Endothelial cell of umbilical vein (primary cell): ENCODE measurements at regions not wholly inside any gene's neighbourhood (a gene's known extent, or its start where the extent isn't known, plus 50 kb on each side); places are given as distances from the start of the nearest gene placed in this dataset.

Experiments used
- BruUV-seq: library from RNA; stranded (reverse); fragments of 400-500 nt; replicated peaks from 2 replicates; lab custom pipeline; 2021; lab: Mats Ljungman, UMichigan
- CTCF ChIA-PET: fragments of 300-600, 350-600 bp; sonication (Branson Sonifier 250); formaldehyde crosslinking; loops from one replicate; lab custom pipeline; 2021; ENCODE audit warnings: antibody characterized with exemption, inconsistent platforms; lab: Charles Lee
- POLR2A ChIA-PET: fragments of 300-600, 350-600 bp; sonication (Branson Sonifier 250); formaldehyde crosslinking; loops from one replicate; lab custom pipeline; 2021; ENCODE audit warnings: antibody characterized with exemption, inconsistent platforms; lab: Charles Lee
- DNase-seq: peaks from one replicate; pipeline ENCODE4 v3.0.0-alpha.2; 2011; ENCODE audit warnings: low read depth, low spot score
- FAIRE-seq: peaks from 2 replicates; lab custom pipeline; 2011; peaks lifted over from hg19 to GRCh38; lab: Jason Lieb, UNC
- H2AFZ ChIP-seq: 2 replicates; pipeline ENCODE4 v1.6.0; 2012; ENCODE audit warnings: low read depth, low read length, control low read depth, inconsistent platforms
- H3K27ac ChIP-seq: 2 replicates; pipeline ENCODE4 v1.5.1; 2011; ENCODE audit warnings: low read depth, mild to moderate bottlenecking, control low read depth, low read length, moderate library complexity; ENCODE audit not compliant: insufficient read depth
- H3K27me3 ChIP-seq, 2 experiments: 2 replicates each; pipeline versions ENCODE4 v1.6.0 to v1.6.1; 2011; ENCODE audit warnings: low read length in 2 of 2, mixed read lengths in 1 of 2; ENCODE audit not compliant: control insufficient read depth in 2 of 2, insufficient read depth in 2 of 2
- H3K36me3 ChIP-seq, 2 experiments: 2 replicates in 1 of 2; 3 replicates in 1 of 2; pipeline ENCODE4 v1.5.1; 2011; ENCODE audit warnings: low read length in 2 of 2, mild to moderate bottlenecking in 1 of 2, moderate library complexity in 1 of 2; ENCODE audit not compliant: control insufficient read depth in 2 of 2, insufficient read depth in 2 of 2; ENCODE audit errors: extremely low read depth in 1 of 2
- H3K4me1 ChIP-seq: 3 replicates; pipeline ENCODE4 v1.5.1; 2011; ENCODE audit warnings: mild to moderate bottlenecking, low read length; ENCODE audit not compliant: control insufficient read depth, insufficient read depth; ENCODE audit errors: extremely low read depth
- H3K4me2 ChIP-seq: 2 replicates; pipeline ENCODE4 v1.6.1; 2011; ENCODE audit warnings: low read length, control low read depth, mixed read lengths; ENCODE audit not compliant: insufficient read depth
- H3K4me3 ChIP-seq, 3 experiments: fragments of 200-600 bp in 1 of 3; sonication (generic), shearing (Covaris generic) in 1 of 3; replicated peaks in 1 of 3; 2 replicates each; pipeline ENCODE4 v1.5.1; 2011 to 2016; ENCODE audit warnings: control low read depth in 3 of 3, low read length in 3 of 3, mild to moderate bottlenecking in 2 of 3, inconsistent platforms in 1 of 3, low read depth in 1 of 3, moderate library complexity in 1 of 3; ENCODE audit not compliant: insufficient read depth in 1 of 3
- H3K79me2 ChIP-seq: 2 replicates; pipeline ENCODE4 v1.6.0; 2012; ENCODE audit warnings: low read length, inconsistent platforms; ENCODE audit not compliant: control insufficient read depth, insufficient read depth
- H3K9ac ChIP-seq: replicated peaks from 2 replicates; pipeline ENCODE3; 2011; ENCODE audit warnings: low read length, control low read depth; ENCODE audit not compliant: insufficient read depth; ENCODE audit errors: extremely low read depth
- H3K9me1 ChIP-seq: replicated peaks from 3 replicates; pipeline ENCODE4 v1.6.0; 2011; ENCODE audit warnings: mild to moderate bottlenecking, low read length; ENCODE audit not compliant: control insufficient read depth, insufficient read depth; ENCODE audit errors: extremely low read depth
- H3K9me3 ChIP-seq: replicated peaks from 2 replicates; pipeline ENCODE4 v1.5.1; 2012; ENCODE audit warnings: low read length, inconsistent platforms; ENCODE audit not compliant: control insufficient read depth, insufficient read depth
- H4K20me1 ChIP-seq: replicated peaks from 2 replicates; pipeline ENCODE3; 2011; ENCODE audit warnings: mild to moderate bottlenecking, low read length; ENCODE audit not compliant: control insufficient read depth, insufficient read depth; ENCODE audit errors: extremely low read depth
- CTCF ChIP-seq, 2 donors: IDR thresholded peaks; 1 replicate in 1 of 2; 2 replicates in 1 of 2; pipeline ENCODE4 v1.5.1; 2011; ENCODE audit warnings: low read length in 2 of 2, mild to moderate bottlenecking in 2 of 2, moderate library complexity in 2 of 2, control low read depth in 1 of 2, inconsistent platforms in 1 of 2, low read depth in 1 of 2; ENCODE audit not compliant: insufficient read depth in 1 of 2; ENCODE audit errors: extremely low read depth in 1 of 2
- EZH2 ChIP-seq: IDR thresholded peaks from 2 replicates; pipeline ENCODE4 v1.6.1; 2012; ENCODE audit warnings: borderline replicate concordance, low read depth, mild to moderate bottlenecking, moderate library complexity, low read length, inconsistent platforms; ENCODE audit not compliant: severe bottlenecking
- FOS ChIP-seq: IDR thresholded peaks from 2 replicates; pipeline ENCODE4 v1.6.1; 2011; ENCODE audit warnings: mild to moderate bottlenecking, low read length, moderate library complexity, borderline replicate concordance; ENCODE audit not compliant: insufficient read depth
- GATA2 ChIP-seq: IDR thresholded peaks from 2 replicates; pipeline ENCODE4 v1.7.0; 2011; ENCODE audit warnings: low read depth, mild to moderate bottlenecking, moderate library complexity, mixed read lengths, low read length; ENCODE audit not compliant: insufficient read length, insufficient read depth
- JUN ChIP-seq: IDR thresholded peaks from 2 replicates; pipeline ENCODE4 v1.6.1; 2011; ENCODE audit warnings: borderline replicate concordance, low read depth; ENCODE audit not compliant: insufficient read length, insufficient read depth
- MAX ChIP-seq: IDR thresholded peaks from 2 replicates; pipeline ENCODE4 v1.6.1; 2011; ENCODE audit not compliant: insufficient read depth, insufficient read length
- MYC ChIP-seq: IDR thresholded peaks from one replicate; pipeline ENCODE4 v1.6.1; 2011; ENCODE audit warnings: mild to moderate bottlenecking, low read depth, low read length
- POLR2A ChIP-seq: IDR thresholded peaks from 2 replicates; pipeline ENCODE4 v1.6.1; 2012; ENCODE audit warnings: low read depth, mild to moderate bottlenecking, control low read depth, low read length
- POLR2AphosphoS5 ChIP-seq: IDR thresholded peaks from 2 replicates; pipeline ENCODE4 v1.6.1; 2012; ENCODE audit warnings: low read depth, mild to moderate bottlenecking, control low read depth, low read length, moderate library complexity; ENCODE audit not compliant: insufficient read depth
- dilution Hi-C: fragments of 300-500 bp; cut with MboI; formaldehyde crosslinking; loops from one replicate; pipeline ENCODE4 v1.15.0; 2019; ENCODE audit warnings: low sequenced_read_pairs; ENCODE audit not compliant: extremely low pct_ligation_motif_present
- intact Hi-C: fragments of 100-400 bp; cut with micrococcal nuclease; formaldehyde crosslinking; loops from one replicate; pipeline ENCODE4 v1.10.0; 2022

- CTCF ChIA-PET, result no interaction called here
- no peak for DNase-seq
- FAIRE-seq, result no peak
Measured at GRCh38 chr17:68711858-68712257, 110.7 kb upstream of the FAM20A start.

More at GRCh38 chr17:68711858-68712257, 110.7 kb upstream of the FAM20A start:
- BruUV-seq, result no TSS peak
- dilution Hi-C loops, result no loop called here
- Histone ChIP-seq H2AFZ (no peak overlapping the region), H3K4me1 (no peaks in the 10 kb centered on the region), H4K20me1 (no peaks in the 10 kb centered on the region), H3K9me3 (no peaks in the 10 kb centered on the region), H3K79me2 (no peaks in the 10 kb centered on the region), H3K9me1 (no peaks in the 10 kb centered on the region), H3K4me3 (no peak overlapping the region), H3K4me2 (no peak overlapping the region), H3K27me3 (peaks cover 0 to 3% of the 10 kb centered on the region in 2 experiments), H3K36me3 (no peaks in the 10 kb centered on the region), H3K9ac (no peak overlapping the region), H3K27ac (no peak overlapping the region)
- no peak for TF ChIP-seq GATA2
- no peak for TF ChIP-seq MAX
- no peak for TF ChIP-seq FOS
- no peak for TF ChIP-seq POLR2AphosphoS5
- no peak for TF ChIP-seq JUN
- TF ChIP-seq EZH2, result no peak
- no peak for TF ChIP-seq MYC
- TF ChIP-seq POLR2A, result no peak
- no peak for TF ChIP-seq CTCF (IDR thresholded peaks at IDR 0.05; ENCODE audit: extremely low read depth in 1 of 2, insufficient read depth in 1 of 2, low read depth in 1 of 2, low read length in 2 of 2)
- POLR2A ChIA-PET, result no interaction called here
- intact Hi-C loops, result no loop called here
